Astrocyte of the cerebellum (primary cell): ENCODE measurements at regions not wholly inside any gene's neighbourhood (a gene's known extent, or its start where the extent isn't known, plus 50 kb on each side); places are given as distances from the start of the nearest gene placed in this dataset.
"Not testable (repeated sequence)": the region's sequence is repeated elsewhere in the genome, so short reads cannot be mapped to it uniquely, and the experiment has no call there.

Source experiments
- DNase-seq: peaks from one replicate; pipeline ENCODE4 v3.0.0-alpha.2; 2011; ENCODE audit warnings: low read depth
- H3K4me3 ChIP-seq: 2 replicates; pipeline ENCODE4 v1.5.1; 2011; ENCODE audit warnings: mild to moderate bottlenecking, low read depth, low read length, moderate library complexity
- CTCF ChIP-seq: IDR thresholded peaks from 2 replicates; pipeline ENCODE4 v1.5.1; 2012; ENCODE audit warnings: low read length, low read depth, moderate library complexity, mild to moderate bottlenecking; ENCODE audit errors: missing control alignments
- in situ Hi-C: cut with HindIII; loops from 2 replicates; pipeline ENCODE4 v1.10.0; 2017; ENCODE audit warnings: low sequenced_read_pairs

- TF ChIP-seq CTCF, result no peak
- DNase-seq, result no peak
- in situ Hi-C loops, result no loop called here
- no peak overlapping the region for H3K4me3 ChIP-seq
These were observed 693.3 kb upstream of the TBX3 start for GRCh38 chr12:115377230-115377629.

DNA sequence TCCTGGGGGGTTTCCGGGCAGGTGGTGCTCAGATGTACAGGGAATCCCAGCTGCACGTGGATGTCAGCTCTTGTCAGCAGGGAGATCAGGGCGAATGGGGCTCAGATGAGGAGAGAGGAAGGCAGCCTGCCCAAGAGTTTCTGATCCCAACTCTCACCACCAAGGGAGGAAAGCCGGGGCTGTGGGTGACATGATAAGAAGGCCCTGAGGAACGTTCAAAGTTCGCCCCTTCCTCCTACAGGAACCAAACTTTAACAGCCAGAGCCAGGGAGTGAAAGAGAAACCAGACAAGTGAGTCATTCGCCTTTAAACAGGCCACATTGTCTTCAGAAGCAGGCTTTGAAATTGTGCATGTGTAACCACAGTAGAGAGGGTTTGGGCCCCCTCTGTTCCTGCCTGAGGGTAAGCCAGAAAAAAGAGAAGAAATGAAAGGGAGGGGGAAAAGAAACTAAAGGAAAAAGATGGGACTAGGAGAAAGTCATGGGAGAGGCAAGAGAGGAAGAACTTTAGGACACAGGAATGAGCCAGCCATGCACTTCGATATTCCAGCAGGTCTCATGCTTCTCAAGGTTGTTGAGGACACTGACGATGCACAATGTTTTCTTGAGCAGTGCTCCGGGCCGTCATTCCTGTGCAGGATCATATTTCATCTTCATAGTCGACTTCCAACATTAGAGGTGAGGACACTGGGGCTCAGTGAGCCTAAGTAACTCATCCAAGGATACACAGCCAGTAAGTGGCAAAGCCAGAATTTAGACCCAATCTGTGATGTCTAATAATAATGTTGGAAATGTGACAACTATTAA, 691.4 kb upstream of the TBX3 start:
- in situ Hi-C loops, result no loop called here
- peak; percentile 72 for DNase-seq
- H3K4me3 ChIP-seq, result no peak overlapping the region
- TF ChIP-seq CTCF, result no peak

DNA sequence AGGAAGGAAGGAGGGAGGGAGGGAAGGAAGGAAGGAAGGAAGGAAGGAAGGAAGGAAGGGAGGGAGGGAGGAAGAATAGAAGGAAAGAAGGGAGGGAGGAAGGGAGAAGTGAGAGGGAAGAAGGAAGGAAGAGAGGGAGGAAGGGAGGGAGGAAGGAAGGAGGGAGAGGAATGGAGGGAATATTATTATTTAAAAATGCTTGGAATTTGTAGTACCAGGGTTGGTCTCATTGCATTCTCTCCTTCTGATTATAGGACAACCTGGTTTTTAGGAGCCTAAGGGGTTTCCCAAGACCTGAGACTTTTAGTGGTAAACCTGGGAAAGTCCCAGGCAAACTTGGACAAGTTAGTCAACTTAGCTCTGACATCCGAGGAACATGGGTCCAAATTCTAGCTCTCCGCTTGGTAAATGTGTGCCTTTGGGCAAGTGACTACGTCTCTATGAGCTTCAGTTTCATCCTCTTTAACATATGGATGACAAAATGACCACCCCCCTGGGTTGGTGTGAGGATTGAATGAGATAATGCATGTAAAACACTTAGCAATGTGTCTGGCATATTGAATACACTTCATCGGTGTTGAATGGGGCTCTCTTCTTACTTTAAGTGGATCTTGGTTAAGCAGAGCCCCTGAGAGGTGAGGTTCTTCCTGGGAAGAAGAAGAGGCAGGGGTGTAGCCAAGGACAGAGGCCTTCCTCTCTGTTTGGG, 690.7 kb upstream of the TBX3 start:
- H3K4me3 ChIP-seq, result no peak overlapping the region
- no peak for TF ChIP-seq CTCF
- in situ Hi-C loops, result no loop called here
- DNase-seq, result no peak

DNA sequence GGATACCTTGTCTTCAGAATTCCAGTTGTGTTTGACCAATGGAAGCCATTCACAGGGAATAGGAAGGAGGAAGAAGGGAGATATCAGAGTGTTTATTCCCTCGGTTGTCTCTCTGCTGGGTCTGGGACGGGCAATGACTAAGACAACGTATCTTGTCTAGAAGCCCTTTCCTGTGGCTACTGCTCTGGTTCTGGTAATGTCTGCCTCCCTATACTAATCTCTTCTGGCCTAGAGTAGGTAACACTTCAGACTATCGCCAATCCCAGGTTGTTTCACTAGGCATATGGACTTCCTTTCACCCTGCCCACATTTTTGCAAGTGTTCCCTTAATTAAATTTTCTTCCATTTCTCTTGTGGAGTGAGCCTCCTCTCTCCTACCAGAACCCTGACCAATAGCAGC, 687.7 kb upstream of the TBX3 start:
- no peak for TF ChIP-seq CTCF
- no peak overlapping the region for H3K4me3 ChIP-seq
- in situ Hi-C loops, result no loop called here
- DNase-seq, result no peak

DNA sequence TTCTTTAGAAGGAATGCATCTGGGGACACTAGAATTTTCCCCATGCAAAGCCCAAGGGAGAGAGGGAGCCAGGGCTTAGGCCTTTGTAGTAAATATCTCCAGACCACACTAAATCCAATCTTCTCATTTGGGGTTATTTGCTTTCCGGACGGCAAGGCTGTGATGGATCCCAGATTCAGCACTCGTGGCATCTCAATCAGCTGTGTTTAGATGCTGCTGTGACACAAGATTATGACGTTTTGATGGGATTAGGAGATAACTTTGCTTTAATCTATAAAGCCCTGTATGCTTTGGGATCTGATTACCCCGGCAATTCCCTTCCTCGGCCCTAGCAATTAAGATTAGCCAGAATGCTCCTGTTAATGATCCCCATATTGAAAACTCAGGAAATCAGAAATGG, 686.7 kb upstream of the TBX3 start:
- no peak overlapping the region for H3K4me3 ChIP-seq
- DNase-seq, result no peak
- TF ChIP-seq CTCF, result no peak
- in situ Hi-C loops, result no loop called here

DNA sequence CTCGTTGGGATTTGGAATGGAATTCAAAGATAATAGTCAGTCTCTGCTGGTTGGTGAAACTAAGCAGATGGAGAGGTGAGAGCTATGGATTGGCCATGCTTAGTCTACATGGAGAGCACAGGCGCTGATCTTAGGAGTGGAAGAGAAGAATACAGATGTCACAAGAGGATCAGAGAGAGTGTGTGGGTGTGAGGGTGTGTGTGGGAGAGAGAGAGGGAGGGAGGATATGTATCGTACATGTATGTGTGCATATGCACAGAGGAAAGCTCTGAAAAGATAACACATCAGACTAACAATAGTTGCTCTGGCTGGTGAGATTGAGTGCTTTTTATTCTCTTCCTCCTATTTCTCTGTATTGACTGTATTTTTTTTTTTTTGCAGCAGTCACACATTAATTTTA, 686.2 kb upstream of the TBX3 start:
- TF ChIP-seq CTCF, result no peak
- no peak overlapping the region for H3K4me3 ChIP-seq
- in situ Hi-C loops, result no loop called here

DNA sequence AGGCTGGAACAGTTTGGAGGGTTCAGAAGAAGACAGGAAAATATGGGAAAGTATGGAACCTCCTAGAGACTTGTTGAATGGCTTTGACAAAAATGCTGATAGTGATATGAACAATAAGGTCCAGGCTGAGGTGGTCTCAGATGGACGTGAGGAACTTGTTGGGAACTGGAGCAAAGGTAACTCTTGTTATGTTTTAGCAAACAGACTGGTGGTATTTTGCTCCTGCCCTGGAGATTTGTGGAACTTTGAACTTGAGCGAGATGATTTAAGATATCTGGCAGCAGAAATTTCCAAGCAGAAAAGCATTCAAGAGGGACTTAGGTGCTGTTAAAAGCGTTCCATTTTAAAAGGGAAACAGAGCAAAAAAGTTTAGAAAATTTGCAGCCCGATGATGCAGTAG, 682.3 kb upstream of the TBX3 start:
- H3K4me3 ChIP-seq, in situ Hi-C loops, DNase-seq: not testable (repeated sequence)

More for the DNA sequence above, 686.2 kb upstream of the TBX3 start:
- DNase-seq, result no peak

GRCh38 chr12:115365765-115366164, 681.8 kb upstream of the TBX3 start:
- H3K4me3 ChIP-seq, DNase-seq, in situ Hi-C loops: not testable (repeated sequence)
